Astrocyte (in vitro differentiated cells and primary cell): ENCODE measurements at regions not wholly inside any gene's neighbourhood (a gene's known extent, or its start where the extent isn't known, plus 50 kb on each side); places are given as distances from the start of the nearest gene placed in this dataset.
A peak's percentile ranks its signal among the peaks of the same experiment; 100 is the strongest.

Source experiments
- DNase-seq: peaks from one replicate; pipeline ENCODE4 v3.0.0-alpha.2; 2010; ENCODE audit warnings: low read depth
- FAIRE-seq: peaks from 2 replicates; lab custom pipeline; 2011; peaks lifted over from hg19 to GRCh38; lab: Jason Lieb, UNC
- H2AFZ ChIP-seq: 2 replicates; pipeline ENCODE4 v1.6.0; 2012; ENCODE audit warnings: low read depth, low read length, inconsistent platforms
- H3K27ac ChIP-seq: 2 replicates; pipeline ENCODE4 v1.5.1; 2011; ENCODE audit warnings: low read depth, low read length, inconsistent platforms
- H3K27me3 ChIP-seq: 2 replicates; pipeline ENCODE4 v1.6.0; 2011; ENCODE audit warnings: low read length, inconsistent platforms; ENCODE audit not compliant: insufficient read depth
- H3K36me3 ChIP-seq: 2 replicates; pipeline ENCODE4 v1.5.1; 2011; ENCODE audit warnings: low read length, inconsistent platforms; ENCODE audit not compliant: insufficient read depth
- H3K4me1 ChIP-seq: 2 replicates; pipeline ENCODE4 v1.5.1; 2011; ENCODE audit warnings: low read length, inconsistent platforms; ENCODE audit not compliant: insufficient read depth
- H3K4me2 ChIP-seq: 2 replicates; pipeline ENCODE4 v1.6.0; 2012; ENCODE audit warnings: low read length, inconsistent platforms
- H3K4me3 ChIP-seq: 2 replicates; pipeline ENCODE4 v1.5.1; 2011; ENCODE audit warnings: low read depth, mild to moderate bottlenecking, low read length, inconsistent platforms; ENCODE audit not compliant: insufficient read depth
- H3K79me2 ChIP-seq: 2 replicates; pipeline ENCODE4 v1.6.0; 2012; ENCODE audit warnings: mild to moderate bottlenecking, low read length, inconsistent platforms; ENCODE audit not compliant: insufficient read depth
- H3K9ac ChIP-seq: 2 replicates; pipeline ENCODE4 v1.6.0; 2012; ENCODE audit warnings: mild to moderate bottlenecking, low read length, inconsistent platforms
- H3K9me3 ChIP-seq: 2 replicates; pipeline ENCODE4 v1.5.1; 2012; ENCODE audit warnings: low read depth, mild to moderate bottlenecking, low read length, inconsistent platforms; ENCODE audit not compliant: insufficient read depth
- H4K20me1 ChIP-seq: 2 replicates; pipeline ENCODE4 v1.6.0; 2012; ENCODE audit warnings: low read length, inconsistent platforms; ENCODE audit not compliant: insufficient read depth
- H3K27ac Mint-ChIP-seq: one replicate; pipeline ENCODE4 v1.8.0; 2021; ENCODE audit warnings: mild to moderate bottlenecking, mixed read lengths; ENCODE audit not compliant: unreplicated experiment
- H3K27me3 Mint-ChIP-seq: one replicate; pipeline ENCODE4 v1.8.0; 2021; ENCODE audit warnings: low read depth, mixed read lengths; ENCODE audit not compliant: unreplicated experiment
- H3K36me3 Mint-ChIP-seq: one replicate; pipeline ENCODE4 v1.8.0; 2021; ENCODE audit warnings: low read depth, mixed read lengths; ENCODE audit not compliant: unreplicated experiment
- H3K4me1 Mint-ChIP-seq: one replicate; pipeline ENCODE4 v1.8.0; 2021; ENCODE audit warnings: low read depth, mixed read lengths; ENCODE audit not compliant: unreplicated experiment
- H3K4me3 Mint-ChIP-seq: one replicate; pipeline ENCODE4 v1.8.0; 2021; ENCODE audit warnings: mild to moderate bottlenecking, moderate library complexity, mixed read lengths; ENCODE audit not compliant: unreplicated experiment
- H3K9me3 Mint-ChIP-seq: one replicate; pipeline ENCODE4 v1.8.0; 2021; ENCODE audit warnings: mild to moderate bottlenecking, mixed read lengths; ENCODE audit not compliant: unreplicated experiment
- EZH2 ChIP-seq: IDR thresholded peaks from 2 replicates; pipeline ENCODE4 v1.6.1; 2012; ENCODE audit warnings: mild to moderate bottlenecking, low read length, inconsistent platforms; ENCODE audit not compliant: insufficient read depth
- TF ChIP-seq, protein P1 (sequence below): IDR thresholded peaks from 2 replicates; pipeline ENCODE4 v1.5.1; 2011; ENCODE audit warnings: low read depth, mild to moderate bottlenecking, inconsistent platforms, low read length, moderate library complexity; ENCODE audit not compliant: insufficient read depth

DNA sequence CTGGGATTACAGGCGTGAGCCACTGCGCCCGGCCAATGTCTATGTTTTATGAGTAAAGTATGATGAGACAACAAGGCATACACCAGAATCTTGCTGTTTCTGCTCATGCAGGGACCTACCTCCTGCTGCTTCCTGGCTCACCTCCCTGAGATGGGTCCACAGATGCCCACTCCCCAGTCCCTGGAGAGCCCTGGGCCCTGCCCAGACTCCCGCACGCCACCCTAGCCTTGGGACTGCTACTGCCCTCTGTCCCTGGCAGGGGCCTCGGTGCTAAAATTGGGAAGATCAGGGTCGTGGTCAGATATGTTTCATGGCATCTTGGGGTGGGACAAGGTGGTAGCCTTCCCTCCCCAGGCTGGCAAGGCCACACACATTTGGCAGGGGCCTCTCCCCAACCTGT, 84.3 kb upstream of the BCOR start:
- Histone ChIP-seq H3K9me3 (peaks cover 3% of the 10 kb centered on the region), H3K79me2 (no peaks in the 10 kb centered on the region), H3K4me2 (no peak overlapping the region), H3K27me3 (no peaks in the 10 kb centered on the region), H3K27ac (no peak overlapping the region), H3K4me1 (no peaks in the 10 kb centered on the region), H4K20me1 (no peaks in the 10 kb centered on the region), H3K4me3 (no peak overlapping the region), H3K9ac (no peak overlapping the region), H2AFZ (no peak overlapping the region), H3K36me3 (no peaks in the 10 kb centered on the region)
- H3K36me3 Mint-ChIP-seq, result no peaks in the 10 kb centered on the region
- TF ChIP-seq, protein P1, sequence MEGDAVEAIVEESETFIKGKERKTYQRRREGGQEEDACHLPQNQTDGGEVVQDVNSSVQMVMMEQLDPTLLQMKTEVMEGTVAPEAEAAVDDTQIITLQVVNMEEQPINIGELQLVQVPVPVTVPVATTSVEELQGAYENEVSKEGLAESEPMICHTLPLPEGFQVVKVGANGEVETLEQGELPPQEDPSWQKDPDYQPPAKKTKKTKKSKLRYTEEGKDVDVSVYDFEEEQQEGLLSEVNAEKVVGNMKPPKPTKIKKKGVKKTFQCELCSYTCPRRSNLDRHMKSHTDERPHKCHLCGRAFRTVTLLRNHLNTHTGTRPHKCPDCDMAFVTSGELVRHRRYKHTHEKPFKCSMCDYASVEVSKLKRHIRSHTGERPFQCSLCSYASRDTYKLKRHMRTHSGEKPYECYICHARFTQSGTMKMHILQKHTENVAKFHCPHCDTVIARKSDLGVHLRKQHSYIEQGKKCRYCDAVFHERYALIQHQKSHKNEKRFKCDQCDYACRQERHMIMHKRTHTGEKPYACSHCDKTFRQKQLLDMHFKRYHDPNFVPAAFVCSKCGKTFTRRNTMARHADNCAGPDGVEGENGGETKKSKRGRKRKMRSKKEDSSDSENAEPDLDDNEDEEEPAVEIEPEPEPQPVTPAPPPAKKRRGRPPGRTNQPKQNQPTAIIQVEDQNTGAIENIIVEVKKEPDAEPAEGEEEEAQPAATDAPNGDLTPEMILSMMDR, result no peak
- TF ChIP-seq EZH2, result no peak
- H3K27me3 Mint-ChIP-seq, result peaks cover 10% of the 10 kb centered on the region
- H3K4me1 Mint-ChIP-seq, result no peaks in the 10 kb centered on the region
- H3K27ac Mint-ChIP-seq, result no peak overlapping the region
- H3K4me3 Mint-ChIP-seq, result no peak overlapping the region
- FAIRE-seq (no peak), DNase-seq (no peak)
- peaks cover 5% of the 10 kb centered on the region for H3K9me3 Mint-ChIP-seq

DNA sequence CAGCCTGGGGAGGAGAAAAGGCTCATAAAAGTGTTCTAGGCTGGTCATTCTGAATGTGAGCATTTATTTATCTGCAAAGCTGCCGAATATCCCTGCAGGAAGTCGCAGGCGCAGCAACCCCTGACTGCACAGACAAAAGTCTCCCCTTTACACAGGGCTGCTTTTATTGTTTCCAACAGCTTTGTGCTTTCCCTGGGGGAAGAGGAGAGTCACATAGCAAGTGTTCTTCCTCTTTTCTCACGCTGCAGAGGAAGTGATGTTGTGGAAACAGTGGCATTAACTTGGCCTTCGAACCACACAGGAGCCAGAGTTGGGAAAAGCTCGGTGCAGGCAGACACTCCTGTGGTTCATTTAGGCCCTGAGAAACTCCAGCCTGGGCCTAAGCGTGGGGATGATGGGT, 81.5 kb upstream of the BCOR start:
- Histone ChIP-seq H3K27me3 (no peaks in the 10 kb centered on the region), H3K4me2 (no peak overlapping the region), H3K4me3 (no peak overlapping the region), H3K27ac (no peak overlapping the region), H3K9me3 (no peaks in the 10 kb centered on the region), H3K36me3 (no peaks in the 10 kb centered on the region), H4K20me1 (no peaks in the 10 kb centered on the region), H3K9ac (no peak overlapping the region), H3K4me1 (peaks cover 9% of the 10 kb centered on the region), H3K79me2 (no peaks in the 10 kb centered on the region), H2AFZ (no peak overlapping the region)
- DNase-seq, result no peak
- H3K27ac Mint-ChIP-seq, result no peak overlapping the region
- no peak for TF ChIP-seq EZH2
- TF ChIP-seq, protein P1, result no peak
- no peak overlapping the region for H3K4me3 Mint-ChIP-seq
- peaks cover under 1% of the 10 kb centered on the region for H3K4me1 Mint-ChIP-seq
- H3K27me3 Mint-ChIP-seq, result peaks cover 10% of the 10 kb centered on the region
- peak; percentile 43 for FAIRE-seq
- H3K36me3 Mint-ChIP-seq, result no peaks in the 10 kb centered on the region
- no peaks in the 10 kb centered on the region for H3K9me3 Mint-ChIP-seq

DNA sequence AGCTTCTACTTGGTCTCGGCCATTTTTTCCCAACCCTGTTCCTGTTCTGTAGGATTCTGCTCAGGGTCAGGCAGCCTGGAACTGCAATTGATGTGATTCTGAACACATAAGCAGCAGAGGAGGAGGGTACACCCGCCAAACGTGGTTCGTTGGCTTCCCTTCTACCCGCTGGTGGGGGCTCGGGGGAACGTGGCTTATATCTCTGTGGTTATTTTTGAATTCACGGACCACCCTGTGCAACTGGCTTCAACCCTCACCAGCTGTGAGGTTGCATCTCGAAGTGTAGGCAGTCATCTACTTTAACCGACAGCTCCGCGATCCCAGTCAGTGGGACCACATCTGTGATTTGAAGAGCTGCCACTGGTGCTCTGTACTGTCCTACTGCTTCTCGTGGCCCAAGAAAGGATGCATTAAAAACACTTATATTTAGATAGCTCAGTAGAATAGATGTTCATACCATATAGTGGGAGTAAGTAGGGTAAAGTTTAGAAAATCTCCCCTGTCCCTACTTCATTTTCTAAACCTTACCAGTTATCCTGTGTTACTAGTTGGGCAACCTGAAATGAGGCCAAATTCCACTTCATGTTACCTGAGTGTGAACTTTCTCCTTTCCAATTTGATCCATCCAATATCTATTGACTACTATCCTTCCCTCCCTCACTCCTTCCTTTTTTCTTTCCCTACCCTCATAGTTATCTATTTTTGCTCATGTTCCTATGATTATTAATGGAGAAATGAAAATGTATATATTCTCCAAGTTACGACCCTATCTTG, 80.4 kb upstream of the BCOR start:
- FAIRE-seq, result peak; percentile 63
- no peak overlapping the region for H3K27ac Mint-ChIP-seq

More for the DNA sequence above, 80.4 kb upstream of the BCOR start:
- Histone ChIP-seq H3K36me3 (no peaks in the 10 kb centered on the region), H4K20me1 (no peaks in the 10 kb centered on the region), H3K4me2 (no peak overlapping the region), H3K27ac (no peak overlapping the region), H2AFZ (no peak overlapping the region), H3K9ac (no peak overlapping the region), H3K27me3 (no peaks in the 10 kb centered on the region), H3K9me3 (no peaks in the 10 kb centered on the region), H3K4me3 (no peak overlapping the region), H3K4me1 (peaks cover 13% of the 10 kb centered on the region), H3K79me2 (no peaks in the 10 kb centered on the region)
- TF ChIP-seq, protein P1, result no peak
- TF ChIP-seq EZH2, result no peak
- no peak for DNase-seq
- Mint-ChIP-seq H3K4me1 (peaks cover 2% of the 10 kb centered on the region), H3K9me3 (no peaks in the 10 kb centered on the region), H3K27me3 (peaks cover 8% of the 10 kb centered on the region), H3K4me3 (no peak overlapping the region), H3K36me3 (no peaks in the 10 kb centered on the region)
